ENCODE measurements at regions not wholly inside any gene's neighbourhood (a gene's known extent, or its start where the extent isn't known, plus 50 kb on each side); places are given as distances from the start of the nearest gene placed in this dataset.

- no peak for DNase-seq
Measured at GRCh38 chr10:28785018-28785417, 107.7 kb downstream of the BAMBI start.

- no peak for DNase-seq
Measured at GRCh38 chr10:28788252-28788651, 110.9 kb downstream of the BAMBI start.

GRCh38 chr10:28788762-28789161 lies 111.4 kb downstream of the BAMBI start:
- DNase-seq, result no peak

- no peak for DNase-seq
Measured at GRCh38 chr10:28790146-28790545, 112.8 kb downstream of the BAMBI start.

- no peak for DNase-seq
Measured at GRCh38 chr10:28793482-28793881, 116.2 kb downstream of the BAMBI start.

- DNase-seq, result no peak
Measured at GRCh38 chr10:28794986-28795385, 117.7 kb downstream of the BAMBI start.

GRCh38 chr10:28796606-28797512 lies 119.5 kb downstream of the BAMBI start:
- no peak for DNase-seq

- no peak for DNase-seq
Measured at GRCh38 chr10:28797904-28798371, 120.6 kb downstream of the BAMBI start.

GRCh38 chr10:28798428-28798955 lies 121.2 kb downstream of the BAMBI start:
- DNase-seq, result no peak

- no peak for DNase-seq
Measured at GRCh38 chr10:28798964-28799363, 121.6 kb downstream of the BAMBI start.

- DNase-seq, result no peak
Measured at GRCh38 chr10:28800144-28800543, 122.8 kb downstream of the BAMBI start.

GRCh38 chr10:28801247-28801646 lies 123.9 kb downstream of the BAMBI start:
- no peak for DNase-seq

GRCh38 chr10:28801869-28802268 lies 124.5 kb downstream of the BAMBI start:
- no peak for DNase-seq

GRCh38 chr10:28805390-28805789 lies 128.1 kb downstream of the BAMBI start:
- no peak for DNase-seq

- no peak for DNase-seq
Measured at GRCh38 chr10:28806488-28806941, 129.2 kb downstream of the BAMBI start.

- DNase-seq, result no peak
Measured at GRCh38 chr10:28806951-28807759, 129.8 kb downstream of the BAMBI start.

GRCh38 chr10:28807760-28808613 lies 130.7 kb downstream of the BAMBI start:
- no peak for DNase-seq

GRCh38 chr10:28808693-28809092 lies 131.4 kb downstream of the BAMBI start:
- no peak for DNase-seq

GRCh38 chr10:28810057-28810870 lies 132.9 kb downstream of the BAMBI start:
- DNase-seq, result no peak

- no peak for DNase-seq
Measured at GRCh38 chr10:28811639-28812349, 134.5 kb downstream of the BAMBI start.

All from NCI-H510A (cell line).